K562 (cell line): ENCODE measurements at regions not wholly inside any gene's neighbourhood (a gene's known extent, or its start where the extent isn't known, plus 50 kb on each side); places are given as distances from the start of the nearest gene placed in this dataset.

Experiments used
- CTCF ChIP-seq, 3 experiments: IDR thresholded peaks in 2 of 3; conservative IDR thresholded peaks in 1 of 3; 2 replicates each; pipeline ENCODE4 v1.5.1; 2011 to 2012; ENCODE audit warnings: low read length in 3 of 3, mild to moderate bottlenecking in 3 of 3, control low read depth in 2 of 3, improper control_type of control experiment in 1 of 3, inconsistent platforms in 1 of 3, low read depth in 1 of 3, mixed read lengths in 1 of 3, moderate library complexity in 1 of 3; ENCODE audit not compliant: insufficient read depth in 2 of 3
- POLR2A ChIP-seq: fragments of 450-650 bp; conservative IDR thresholded peaks from 2 replicates; pipeline ENCODE4 v1.6.1; 2016
- PTBP1 ChIP-seq: fragments of 200-400 bp; formaldehyde crosslinking; IDR thresholded peaks from 2 replicates; pipeline ENCODE4 v1.6.1; 2017; ENCODE audit warnings: low read depth, low read length
- SIX5 ChIP-seq, 2 experiments: IDR thresholded peaks; 2 replicates each; pipeline ENCODE4 v1.6.1; 2011; ENCODE audit warnings: low read length in 2 of 2, borderline replicate concordance in 1 of 2, low read depth in 1 of 2, mild to moderate bottlenecking in 1 of 2, moderate library complexity in 1 of 2; ENCODE audit not compliant: insufficient read depth in 1 of 2
- TAF1 ChIP-seq: IDR thresholded peaks from 2 replicates; pipeline ENCODE4 v1.6.1; 2011; ENCODE audit warnings: mild to moderate bottlenecking, low read length, moderate library complexity; ENCODE audit not compliant: insufficient read depth, control insufficient read depth, severe bottlenecking; ENCODE audit errors: extremely low read depth
- XRCC5 ChIP-seq: fragments of 200-400 bp; formaldehyde crosslinking; IDR thresholded peaks from 2 replicates; pipeline ENCODE4 v1.6.1; 2017; ENCODE audit warnings: low read depth, mild to moderate bottlenecking, low read length
- ZBTB17 ChIP-seq: fragments of 450-650 bp; formaldehyde crosslinking; IDR thresholded peaks from 2 replicates; pipeline ENCODE4 v1.4.0; 2020; ENCODE audit warnings: mild to moderate bottlenecking
- ZNF316 ChIP-seq: fragments of 450-650 bp; IDR thresholded peaks from 2 replicates; pipeline ENCODE4 v1.6.1; 2016
- TF ChIP-seq, protein P1 (sequence below): fragments of 250-450 bp; sonication (Bioruptor Pico); IDR thresholded peaks from 2 replicates; pipeline ENCODE4 v1.5.1; 2021; ENCODE audit warnings: mild to moderate bottlenecking

DNA sequence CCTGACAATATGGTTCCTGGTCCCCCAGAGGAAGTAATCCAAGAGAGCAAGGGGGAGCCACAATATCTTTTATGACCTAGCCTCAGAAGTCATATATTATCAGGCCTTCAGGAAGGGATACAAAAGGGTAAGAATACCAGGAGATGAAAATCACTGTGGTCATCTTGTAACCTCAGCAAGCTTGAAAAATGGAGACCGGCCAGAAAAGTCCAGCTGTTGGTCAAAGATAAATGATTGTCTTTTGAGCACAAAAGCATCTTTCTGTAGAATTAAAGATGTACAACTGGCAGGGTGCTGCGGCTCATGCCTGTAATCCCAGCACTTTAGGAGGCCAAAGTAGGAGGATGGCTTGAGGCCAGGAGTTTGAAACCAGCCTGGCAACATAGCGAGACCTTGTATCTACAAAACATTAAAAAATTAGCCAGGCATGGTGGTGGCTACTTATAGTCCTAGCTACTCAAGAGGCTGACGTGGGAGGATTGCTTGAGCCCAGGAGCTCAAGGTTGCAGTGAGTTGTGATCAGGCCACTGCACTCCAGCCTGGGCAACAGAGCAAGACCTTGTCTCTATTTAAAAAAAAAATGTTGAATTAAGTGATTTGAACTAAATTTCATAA, 118.0 kb upstream of the MARCKS start:
- TF ChIP-seq ZBTB17 (CRISPR knock-in tag) (no peak), PTBP1 (no peak), POLR2A (no peak), SIX5 (IDR thresholded peaks at IDR 0.05; ENCODE audit: borderline replicate concordance in 1 of 2, insufficient read depth in 1 of 2, low read depth in 1 of 2, low read length in 2 of 2) (no peak), TAF1 (no peak), ZNF316 (no peak), CTCF (IDR thresholded peaks at IDR 0.05 in 2 of 3, conservative IDR thresholded peaks at IDR 0.05 in 1 of 3; ENCODE audit: insufficient read depth in 2 of 3, low read depth in 1 of 3, low read length in 3 of 3) (no peak), XRCC5 (no peak)
- TF ChIP-seq, protein P1, sequence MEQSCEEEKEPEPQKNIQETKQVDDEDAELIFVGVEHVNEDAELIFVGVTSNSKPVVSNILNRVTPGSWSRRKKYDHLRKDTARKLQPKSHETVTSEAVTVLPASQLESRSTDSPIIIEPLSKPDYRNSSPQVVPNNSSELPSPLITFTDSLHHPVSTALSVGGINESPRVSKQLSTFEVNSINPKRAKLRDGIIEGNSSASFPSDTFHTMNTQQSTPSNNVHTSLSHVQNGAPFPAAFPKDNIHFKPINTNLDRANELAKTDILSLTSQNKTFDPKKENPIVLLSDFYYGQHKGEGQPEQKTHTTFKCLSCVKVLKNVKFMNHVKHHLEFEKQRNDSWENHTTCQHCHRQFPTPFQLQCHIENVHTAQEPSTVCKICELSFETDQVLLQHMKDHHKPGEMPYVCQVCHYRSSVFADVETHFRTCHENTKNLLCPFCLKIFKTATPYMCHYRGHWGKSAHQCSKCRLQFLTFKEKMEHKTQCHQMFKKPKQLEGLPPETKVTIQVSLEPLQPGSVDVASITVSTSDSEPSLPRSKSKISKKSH (CRISPR knock-in tag) = no peak
